Gastroesophageal sphincter (tissue), 3 donors: ENCODE measurements at regions not wholly inside any gene's neighbourhood (a gene's known extent, or its start where the extent isn't known, plus 50 kb on each side); places are given as distances from the start of the nearest gene placed in this dataset.

Experiments used
- POLR2A ChIP-seq, 2 donors: fragments of 450-650 bp; IDR thresholded peaks; one replicate each; pipeline ENCODE4 v1.6.1; 2017; ENCODE audit warnings: antibody characterized with exemption in 2 of 2, mild to moderate bottlenecking in 2 of 2, moderate library complexity in 1 of 2
- POLR2AphosphoS5 ChIP-seq: sonication (generic); formaldehyde crosslinking; IDR thresholded peaks from one replicate; pipeline ENCODE4 v1.6.1; 2017; ENCODE audit warnings: antibody characterized with exemption
- TF ChIP-seq, protein P1 (sequence below), 4 experiments: fragments of 200-600 bp in 2 of 4; fragments of 450-650 bp in 2 of 4; sonication (generic) in 1 of 4; IDR thresholded peaks; one replicate each; pipeline ENCODE4 v1.5.1; 2017 to 2019; ENCODE audit warnings: antibody characterized with exemption in 4 of 4, mild to moderate bottlenecking in 2 of 4, moderate library complexity in 2 of 4

DNA sequence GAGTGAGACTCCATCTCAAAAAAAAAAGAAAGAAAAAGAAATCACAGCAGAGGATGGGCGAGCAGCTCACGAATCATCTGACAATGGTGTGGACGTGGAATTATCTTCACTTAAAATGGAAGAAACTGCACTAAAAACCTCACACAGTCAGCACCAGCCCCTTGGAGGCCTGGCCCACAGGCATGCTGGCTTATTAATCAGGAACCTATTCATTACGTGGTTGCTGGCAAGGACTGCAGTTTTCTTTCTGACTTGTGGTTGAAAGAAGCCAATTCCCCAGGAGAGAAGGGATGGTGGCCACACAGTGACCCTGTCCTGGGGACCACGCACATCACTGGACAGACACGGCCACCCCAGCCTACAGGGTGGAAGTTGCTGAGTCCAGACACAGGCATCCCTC is 401.1 kb downstream of the CTTN start:
- TF ChIP-seq, protein P1, sequence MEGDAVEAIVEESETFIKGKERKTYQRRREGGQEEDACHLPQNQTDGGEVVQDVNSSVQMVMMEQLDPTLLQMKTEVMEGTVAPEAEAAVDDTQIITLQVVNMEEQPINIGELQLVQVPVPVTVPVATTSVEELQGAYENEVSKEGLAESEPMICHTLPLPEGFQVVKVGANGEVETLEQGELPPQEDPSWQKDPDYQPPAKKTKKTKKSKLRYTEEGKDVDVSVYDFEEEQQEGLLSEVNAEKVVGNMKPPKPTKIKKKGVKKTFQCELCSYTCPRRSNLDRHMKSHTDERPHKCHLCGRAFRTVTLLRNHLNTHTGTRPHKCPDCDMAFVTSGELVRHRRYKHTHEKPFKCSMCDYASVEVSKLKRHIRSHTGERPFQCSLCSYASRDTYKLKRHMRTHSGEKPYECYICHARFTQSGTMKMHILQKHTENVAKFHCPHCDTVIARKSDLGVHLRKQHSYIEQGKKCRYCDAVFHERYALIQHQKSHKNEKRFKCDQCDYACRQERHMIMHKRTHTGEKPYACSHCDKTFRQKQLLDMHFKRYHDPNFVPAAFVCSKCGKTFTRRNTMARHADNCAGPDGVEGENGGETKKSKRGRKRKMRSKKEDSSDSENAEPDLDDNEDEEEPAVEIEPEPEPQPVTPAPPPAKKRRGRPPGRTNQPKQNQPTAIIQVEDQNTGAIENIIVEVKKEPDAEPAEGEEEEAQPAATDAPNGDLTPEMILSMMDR (IDR thresholded peaks at IDR 0.05), result no peak
- TF ChIP-seq POLR2A (IDR thresholded peaks at IDR 0.05) (no peak), POLR2AphosphoS5 (no peak)
